GM19238 (cell line): ENCODE measurements at regions not wholly inside any gene's neighbourhood (a gene's known extent, or its start where the extent isn't known, plus 50 kb on each side); places are given as distances from the start of the nearest gene placed in this dataset.
"Not testable (repeated sequence)": the region's sequence is repeated elsewhere in the genome, so short reads cannot be mapped to it uniquely, and the experiment has no call there.

Source experiments
- DNase-seq: peaks from one replicate; pipeline ENCODE4 v3.0.0; 2011; ENCODE audit warnings: low spot score; ENCODE audit not compliant: insufficient read length

- no peak for DNase-seq
Measured at GRCh38 chr4:43425206-43425605, 532.7 kb downstream of the GRXCR1 start.

GRCh38 chr4:43435291-43435690 is 542.8 kb downstream of the GRXCR1 start:
- no peak for DNase-seq

- no peak for DNase-seq
Measured at GRCh38 chr4:43452948-43453347, 560.4 kb downstream of the GRXCR1 start.

- no peak for DNase-seq
Measured at GRCh38 chr4:43456383-43456782, 563.9 kb downstream of the GRXCR1 start.

- no peak for DNase-seq
Measured at GRCh38 chr4:43457866-43458265, 565.4 kb downstream of the GRXCR1 start.

GRCh38 chr4:43458293-43458692 is 565.8 kb downstream of the GRXCR1 start:
- DNase-seq, result no peak

- DNase-seq, result no peak
Measured at GRCh38 chr4:43471950-43472349, 579.4 kb downstream of the GRXCR1 start.

- DNase-seq, result no peak
Measured at GRCh38 chr4:43481526-43481925, 589.0 kb downstream of the GRXCR1 start.

- DNase-seq, result no peak
Measured at GRCh38 chr4:43485196-43485595, 592.7 kb downstream of the GRXCR1 start.

- no peak for DNase-seq
Measured at GRCh38 chr4:43496188-43496587, 603.7 kb downstream of the GRXCR1 start.

- DNase-seq, result no peak
Measured at GRCh38 chr4:43496602-43497001, 604.1 kb downstream of the GRXCR1 start.

GRCh38 chr4:43505823-43506222 is 613.3 kb downstream of the GRXCR1 start:
- not testable (repeated sequence) for DNase-seq

GRCh38 chr4:43512253-43512652 is 619.7 kb downstream of the GRXCR1 start:
- no peak for DNase-seq

- DNase-seq, result no peak
Measured at GRCh38 chr4:43525646-43526045, 633.1 kb downstream of the GRXCR1 start.

GRCh38 chr4:43547561-43547960 is 655.0 kb downstream of the GRXCR1 start:
- DNase-seq, result no peak

GRCh38 chr4:43550981-43551627 is 658.6 kb downstream of the GRXCR1 start:
- DNase-seq, result no peak

GRCh38 chr4:43556262-43556661 is 663.7 kb downstream of the GRXCR1 start:
- no peak for DNase-seq

GRCh38 chr4:43560047-43560446 is 667.5 kb downstream of the GRXCR1 start:
- DNase-seq, result no peak

GRCh38 chr4:43564107-43564506 is 671.6 kb downstream of the GRXCR1 start:
- DNase-seq, result no peak

GRCh38 chr4:43564591-43564990 is 672.1 kb downstream of the GRXCR1 start:
- DNase-seq, result no peak

- no peak for DNase-seq
Measured at GRCh38 chr4:43567644-43568043, 675.1 kb downstream of the GRXCR1 start.

- DNase-seq, result no peak
Measured at GRCh38 chr4:43586813-43587212, 694.3 kb downstream of the GRXCR1 start.

- DNase-seq, result no peak
Measured at GRCh38 chr4:43587758-43588157, 695.2 kb downstream of the GRXCR1 start.

- DNase-seq, result no peak
Measured at GRCh38 chr4:43607400-43607799, 714.9 kb downstream of the GRXCR1 start.
